H9 (cell line): ENCODE measurements at regions not wholly inside any gene's neighbourhood (a gene's known extent, or its start where the extent isn't known, plus 50 kb on each side); places are given as distances from the start of the nearest gene placed in this dataset.

Experiments used
- DNase-seq: peaks from one replicate; pipeline ENCODE4 v3.0.0-alpha.2; 2017
- H2AFZ ChIP-seq: one replicate; pipeline ENCODE4 v1.6.1; 2013; ENCODE audit warnings: mild to moderate bottlenecking, low read length, control low read depth, moderate library complexity
- H2AK5ac ChIP-seq: 2 replicates; pipeline ENCODE4 v1.6.1; 2013; ENCODE audit warnings: low read length, control low read depth, mixed read lengths; ENCODE audit not compliant: insufficient read length
- H2BK120ac ChIP-seq: one replicate; pipeline ENCODE4 v1.6.1; 2013; ENCODE audit warnings: low read depth, mild to moderate bottlenecking, low read length, control low read depth, inconsistent platforms; ENCODE audit not compliant: poor library complexity, severe bottlenecking
- H2BK12ac ChIP-seq: 2 replicates; pipeline ENCODE4 v1.6.1; 2013; ENCODE audit warnings: low read length, control low read depth, mixed read lengths, low read depth; ENCODE audit not compliant: insufficient read length
- H2BK15ac ChIP-seq: 2 replicates; pipeline ENCODE4 v1.6.1; 2013; ENCODE audit warnings: low read depth, low read length, control low read depth
- H2BK20ac ChIP-seq: one replicate; pipeline ENCODE4 v1.6.1; 2013; ENCODE audit warnings: low read depth, mild to moderate bottlenecking, low read length, control low read depth, inconsistent platforms; ENCODE audit not compliant: poor library complexity, severe bottlenecking
- H2BK5ac ChIP-seq: 2 replicates; pipeline ENCODE4 v1.6.1; 2013; ENCODE audit warnings: low read length, control low read depth, mixed read lengths; ENCODE audit not compliant: insufficient read length
- H3K14ac ChIP-seq: 2 replicates; pipeline ENCODE4 v1.6.1; 2013; ENCODE audit warnings: low read length, control low read depth; ENCODE audit not compliant: insufficient read depth
- H3K18ac ChIP-seq: 2 replicates; pipeline ENCODE4 v1.6.1; 2013; ENCODE audit warnings: low read depth, mild to moderate bottlenecking, mixed read lengths, low read length, control low read depth; ENCODE audit not compliant: insufficient read length
- H3K23ac ChIP-seq: 2 replicates; pipeline ENCODE4 v1.6.1; 2013; ENCODE audit warnings: low read length, control low read depth, mixed read lengths, low read depth; ENCODE audit not compliant: insufficient read length
- H3K23me2 ChIP-seq: 2 replicates; pipeline ENCODE4 v1.6.1; 2013; ENCODE audit warnings: low read depth, mild to moderate bottlenecking, mixed read lengths, low read length, control low read depth; ENCODE audit not compliant: insufficient read length, poor library complexity, severe bottlenecking
- H3K27ac ChIP-seq: 2 replicates; pipeline ENCODE4 v1.5.1; 2013; ENCODE audit warnings: low read length, control low read depth, mixed read lengths, low read depth; ENCODE audit not compliant: insufficient read length
- H3K27me3 ChIP-seq: 2 replicates; pipeline ENCODE4 v1.6.1; 2013; ENCODE audit warnings: low read length, control low read depth, inconsistent platforms; ENCODE audit not compliant: insufficient read depth
- H3K4ac ChIP-seq: 2 replicates; pipeline ENCODE4 v1.6.1; 2013; ENCODE audit warnings: low read depth, mild to moderate bottlenecking, control low read depth, inconsistent platforms, low read length, moderate library complexity
- H3K4me1 ChIP-seq: 2 replicates; pipeline ENCODE4 v1.6.1; 2013; ENCODE audit warnings: low read length, control low read depth, inconsistent platforms; ENCODE audit not compliant: insufficient read depth
- H3K4me2 ChIP-seq: 2 replicates; pipeline ENCODE4 v1.6.1; 2013; ENCODE audit warnings: low read length, control low read depth, mixed read lengths; ENCODE audit not compliant: insufficient read length, insufficient read depth
- H3K56ac ChIP-seq: 2 replicates; pipeline ENCODE4 v1.6.1; 2013; ENCODE audit warnings: low read depth, mild to moderate bottlenecking, mixed read lengths, low read length, control low read depth; ENCODE audit not compliant: insufficient read length
- H3K79me1 ChIP-seq: 2 replicates; pipeline ENCODE4 v1.6.1; 2013; ENCODE audit warnings: low read depth, mild to moderate bottlenecking, moderate library complexity, low read length, control low read depth, inconsistent platforms; ENCODE audit not compliant: insufficient read depth, poor library complexity, severe bottlenecking
- H3K79me2 ChIP-seq: 2 replicates; pipeline ENCODE4 v1.6.1; 2013; ENCODE audit warnings: low read length, control low read depth, inconsistent platforms; ENCODE audit not compliant: insufficient read depth
- H3K9ac ChIP-seq: 2 replicates; pipeline ENCODE4 v1.6.1; 2013; ENCODE audit warnings: low read length, control low read depth, mixed read lengths; ENCODE audit not compliant: insufficient read length; ENCODE audit errors: extremely low read depth
- H3K9me3 ChIP-seq: one replicate; pipeline ENCODE4 v1.6.1; 2013; ENCODE audit warnings: low read depth, low read length, inconsistent platforms; ENCODE audit not compliant: control insufficient read depth
- H3T11ph ChIP-seq: one replicate; pipeline ENCODE4 v1.6.1; 2013; ENCODE audit warnings: mild to moderate bottlenecking, low read length, control low read depth, inconsistent platforms
- H4K20me1 ChIP-seq: one replicate; pipeline ENCODE4 v1.6.1; 2013; ENCODE audit not compliant: control insufficient read depth, insufficient read length, insufficient read depth
- H4K5ac ChIP-seq: 2 replicates; pipeline ENCODE4 v1.6.1; 2013; ENCODE audit warnings: low read depth, mild to moderate bottlenecking, mixed read lengths, low read length, control low read depth; ENCODE audit not compliant: insufficient read length
- H4K8ac ChIP-seq: replicated peaks from 2 replicates; pipeline ENCODE4 v1.6.1; 2013; ENCODE audit warnings: low read length, control low read depth, mixed read lengths, low read depth; ENCODE audit not compliant: insufficient read length
- H4K91ac ChIP-seq: 2 replicates; pipeline ENCODE4 v1.6.1; 2013; ENCODE audit warnings: low read depth, mild to moderate bottlenecking, moderate library complexity, mixed read lengths, low read length, control low read depth; ENCODE audit not compliant: insufficient read length
- H3K27ac Mint-ChIP-seq, 3 experiments: 2 replicates in 2 of 3; 3 replicates in 1 of 3; pipeline ENCODE4 v1.8.0; 2020 to 2021; ENCODE audit warnings: mixed read lengths in 3 of 3, mild to moderate bottlenecking in 1 of 3, moderate library complexity in 1 of 3
- H3K27me3 Mint-ChIP-seq: 2 replicates; pipeline ENCODE4 v1.8.0; 2021; ENCODE audit warnings: low read depth, mild to moderate bottlenecking, moderate library complexity, mixed read lengths
- H3K36me3 Mint-ChIP-seq, 3 experiments: 2 replicates in 2 of 3; 3 replicates in 1 of 3; pipeline ENCODE4 v1.8.0; 2020 to 2021; ENCODE audit warnings: low read depth in 3 of 3, mixed read lengths in 3 of 3; ENCODE audit not compliant: insufficient read depth in 1 of 3
- H3K4me1 Mint-ChIP-seq, 2 experiments: 2 replicates each; pipeline ENCODE4 v1.8.0; 2020; ENCODE audit warnings: mixed read lengths in 2 of 2
- H3K4me3 Mint-ChIP-seq, 2 experiments: 2 replicates in 1 of 2; 3 replicates in 1 of 2; pipeline ENCODE4 v1.8.0; 2020 to 2021; ENCODE audit warnings: mild to moderate bottlenecking in 2 of 2, mixed read lengths in 2 of 2, moderate library complexity in 1 of 2
- H3K9me3 Mint-ChIP-seq, 2 experiments: 2 replicates in 1 of 2; 3 replicates in 1 of 2; pipeline ENCODE4 v1.8.0; 2020; ENCODE audit warnings: mild to moderate bottlenecking in 2 of 2, mixed read lengths in 2 of 2, moderate library complexity in 1 of 2
- WGBS: extraction: QIAGEN DNeasy Blood & Tissue Kit; methylation state at CpG from one replicate; pipeline ENCODE4 v1.1.7; 2013; ENCODE audit warnings: missing lambda C conversion rate, low lambda C conversion rate, mixed read lengths; ENCODE audit not compliant: insufficient read length; ENCODE audit errors: extremely low coverage; 5-methylcytosine and 5-hydroxymethylcytosine counted together
- TF ChIP-seq, protein P1 (sequence below): fragments of 200-600 bp; sonication (generic); conservative IDR thresholded peaks from 3 replicates; pipeline ENCODE4 v1.8.0; 2021; ENCODE audit warnings: antibody characterized with exemption, mild to moderate bottlenecking

DNA sequence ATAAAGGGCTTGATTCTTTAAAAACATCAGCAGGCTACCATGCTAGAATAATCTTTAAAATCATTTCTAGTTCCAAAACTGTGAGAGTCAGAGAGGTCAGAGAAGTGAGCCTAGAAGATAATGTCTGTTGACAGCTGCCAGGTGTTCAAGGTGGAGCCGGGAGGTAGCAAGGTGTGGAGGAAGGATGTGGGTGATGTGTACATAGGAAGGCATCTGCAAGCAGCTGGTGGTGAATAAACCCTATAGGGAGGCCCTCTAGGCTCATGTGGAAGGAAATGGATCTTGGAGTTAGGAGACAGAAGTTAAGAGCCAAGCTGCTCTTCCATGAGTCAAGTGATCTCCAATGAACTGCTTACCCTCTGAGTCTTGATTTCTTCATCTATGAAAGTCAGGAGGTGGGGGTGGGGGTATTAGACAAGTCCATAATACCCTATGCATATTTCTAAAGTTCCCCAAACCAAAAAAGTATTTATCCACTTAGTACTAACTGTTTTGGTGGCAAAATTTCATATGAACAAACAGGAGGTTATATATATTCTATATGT lies 266.3 kb downstream of the RHOU start:
- Mint-ChIP-seq H3K36me3 (no peaks in the 10 kb centered on the region), H3K27me3 (peaks cover 3% of the 10 kb centered on the region), H3K4me3 (no peak overlapping the region), H3K9me3 (no peaks in the 10 kb centered on the region), H3K27ac (no peak overlapping the region), H3K4me1 (peaks cover 18 to 20% of the 10 kb centered on the region in 2 experiments)
- TF ChIP-seq, protein P1, sequence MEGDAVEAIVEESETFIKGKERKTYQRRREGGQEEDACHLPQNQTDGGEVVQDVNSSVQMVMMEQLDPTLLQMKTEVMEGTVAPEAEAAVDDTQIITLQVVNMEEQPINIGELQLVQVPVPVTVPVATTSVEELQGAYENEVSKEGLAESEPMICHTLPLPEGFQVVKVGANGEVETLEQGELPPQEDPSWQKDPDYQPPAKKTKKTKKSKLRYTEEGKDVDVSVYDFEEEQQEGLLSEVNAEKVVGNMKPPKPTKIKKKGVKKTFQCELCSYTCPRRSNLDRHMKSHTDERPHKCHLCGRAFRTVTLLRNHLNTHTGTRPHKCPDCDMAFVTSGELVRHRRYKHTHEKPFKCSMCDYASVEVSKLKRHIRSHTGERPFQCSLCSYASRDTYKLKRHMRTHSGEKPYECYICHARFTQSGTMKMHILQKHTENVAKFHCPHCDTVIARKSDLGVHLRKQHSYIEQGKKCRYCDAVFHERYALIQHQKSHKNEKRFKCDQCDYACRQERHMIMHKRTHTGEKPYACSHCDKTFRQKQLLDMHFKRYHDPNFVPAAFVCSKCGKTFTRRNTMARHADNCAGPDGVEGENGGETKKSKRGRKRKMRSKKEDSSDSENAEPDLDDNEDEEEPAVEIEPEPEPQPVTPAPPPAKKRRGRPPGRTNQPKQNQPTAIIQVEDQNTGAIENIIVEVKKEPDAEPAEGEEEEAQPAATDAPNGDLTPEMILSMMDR, result no peak
- Histone ChIP-seq H2AFZ (no peak overlapping the region), H3K27me3 (no peaks in the 10 kb centered on the region), H3K9ac (no peak overlapping the region), H3K14ac (no peak overlapping the region), H3K4me2 (no peak overlapping the region), H2AK5ac (no peak overlapping the region), H3K4ac (no peak overlapping the region), H3K79me2 (no peaks in the 10 kb centered on the region), H4K91ac (no peak overlapping the region), H2BK20ac (no peak overlapping the region), H2BK15ac (no peak overlapping the region), H4K20me1 (no peaks in the 10 kb centered on the region), H3K79me1 (no peaks in the 10 kb centered on the region), H3K23ac (no peak overlapping the region), H3K27ac (no peak overlapping the region), H3K23me2 (no peaks in the 10 kb centered on the region), H3K56ac (no peak overlapping the region), H4K5ac (no peak overlapping the region), H3K18ac (no peak overlapping the region), H2BK120ac (no peak overlapping the region), H4K8ac (no peak overlapping the region), H3T11ph (no peak overlapping the region), H2BK5ac (no peak overlapping the region), H3K4me1 (no peaks in the 10 kb centered on the region), H3K9me3 (no peaks in the 10 kb centered on the region), H2BK12ac (no peak overlapping the region)
- no CpG with 5 or more reads among the region's 1 CpG for WGBS
- DNase-seq, result no peak
